Right lobe of liver (tissue), 4 donors: ENCODE measurements at regions not wholly inside any gene's neighbourhood (a gene's known extent, or its start where the extent isn't known, plus 50 kb on each side); places are given as distances from the start of the nearest gene placed in this dataset.

ENCODE experiments used
- CTCF ChIP-seq, 4 donors: fragments of 200-600 bp in 3 of 4; fragments of 450-650 bp in 1 of 4; IDR thresholded peaks; one replicate each; pipeline versions ENCODE4 v1.5.1 to v1.8.0; 2016 to 2022; ENCODE audit warnings: antibody characterized with exemption in 4 of 4, mild to moderate bottlenecking in 2 of 4
- POLR2A ChIP-seq: fragments of 450-650 bp; IDR thresholded peaks from one replicate; pipeline ENCODE4 v1.6.1; 2017; ENCODE audit warnings: antibody characterized with exemption, mild to moderate bottlenecking
- donor health status: DM: no; HTN: no; CAD: no.
- donor health status: DM: no; HTN: no; CAD: no.
- donor health status: DM: no; HTN: yes; CAD: no.

DNA sequence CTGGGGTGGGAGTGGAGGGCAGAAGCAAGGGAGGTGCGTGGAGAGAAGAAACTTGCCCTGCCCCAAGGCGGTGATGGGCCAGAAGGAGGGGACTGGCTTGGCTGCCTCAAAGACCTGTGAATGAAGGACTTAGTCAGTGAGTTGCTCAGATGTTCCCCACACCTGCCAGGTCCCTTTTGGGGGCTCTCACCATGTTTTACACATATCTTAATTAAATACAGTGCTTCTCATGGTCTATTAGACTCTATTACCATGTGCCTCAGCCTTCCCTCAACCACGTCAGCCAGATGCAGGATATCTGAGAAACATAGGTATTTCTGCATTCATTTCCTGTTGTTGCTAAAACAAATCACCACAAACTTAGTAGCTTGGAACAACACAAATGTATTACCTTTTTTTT is 429.5 kb downstream of the BUD13 start:
- TF ChIP-seq CTCF (IDR thresholded peaks at IDR 0.05) (no peak), POLR2A (no peak)
